ENCODE measurements at regions not wholly inside any gene's neighbourhood (a gene's known extent, or its start where the extent isn't known, plus 50 kb on each side); places are given as distances from the start of the nearest gene placed in this dataset.
A peak's percentile ranks its signal among the peaks of the same experiment; 100 is the strongest.

DNA sequence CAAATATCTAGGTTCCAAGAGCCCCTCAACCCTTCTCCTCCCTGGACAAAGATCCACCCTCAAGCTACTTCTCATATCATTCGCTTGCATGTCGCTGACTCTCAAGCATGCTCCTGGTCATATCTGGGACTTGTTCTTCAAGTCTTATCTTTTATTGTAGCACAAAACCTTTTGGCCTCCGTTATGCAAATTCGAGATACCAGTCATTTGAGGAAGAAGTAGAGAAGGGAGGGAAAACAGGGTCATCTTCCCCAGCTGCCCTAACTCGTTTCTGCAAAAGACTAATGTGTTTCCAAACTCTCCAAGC is 63.8 kb upstream of the ETS2 start:
- DNase-seq (ENCODE audit: low spot score in 2 of 2) (no peak), ATAC-seq (replicated peaks; ENCODE audit: extremely low read depth, poor library complexity, severe bottlenecking) (no peak)
- Mint-ChIP-seq H3K4me3 (no peak overlapping the region), H3K4me1 (peaks cover 9% of the 10 kb centered on the region), H3K27ac (ENCODE audit: low read depth) (no peak overlapping the region), H3K36me3 (ENCODE audit: insufficient read depth) (peaks cover 5% of the 10 kb centered on the region), H3K9me3 (no peaks in the 10 kb centered on the region), H3K27me3 (no peaks in the 10 kb centered on the region)

DNA sequence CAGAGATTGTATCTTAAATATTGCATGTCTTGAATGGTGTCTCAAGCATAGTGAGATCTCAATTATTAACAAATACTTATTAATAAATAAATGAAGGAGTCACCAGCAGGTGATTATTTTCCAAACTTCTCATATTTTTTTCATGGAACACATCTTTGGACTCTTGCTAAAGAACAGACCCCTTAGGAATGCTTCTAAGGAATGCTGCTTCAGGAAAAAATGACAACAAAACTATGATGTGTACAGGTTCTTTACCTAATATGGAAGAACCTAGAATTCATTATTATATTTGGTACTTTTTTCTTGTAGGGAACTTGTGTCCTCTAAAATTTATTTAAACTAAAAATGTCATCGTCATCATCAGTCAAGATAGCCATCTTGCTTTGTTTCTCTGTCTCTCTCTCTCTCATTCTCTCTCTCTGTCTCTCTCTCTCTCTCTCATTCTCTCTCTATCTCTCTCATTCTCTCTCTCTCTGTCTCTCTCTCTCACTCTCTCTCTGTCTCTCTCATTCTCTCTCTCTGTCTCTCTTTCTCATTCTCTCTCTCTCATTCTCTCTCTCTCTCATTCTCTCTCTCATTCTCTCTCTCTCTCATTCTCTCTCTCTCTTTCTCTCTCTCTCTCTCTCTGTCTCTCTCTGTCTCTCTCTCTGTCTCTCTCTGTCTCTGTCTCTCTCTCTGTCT is 63.0 kb upstream of the ETS2 start:
- Mint-ChIP-seq H3K27me3 (no peaks in the 10 kb centered on the region), H3K27ac (ENCODE audit: low read depth) (peak overlapping the region; percentile 1), H3K4me3 (no peak overlapping the region), H3K36me3 (ENCODE audit: insufficient read depth) (peaks cover 2% of the 10 kb centered on the region), H3K4me1 (peaks cover 9% of the 10 kb centered on the region), H3K9me3 (no peaks in the 10 kb centered on the region)
- DNase-seq (ENCODE audit: low spot score in 2 of 2) (no peak), ATAC-seq (replicated peaks; ENCODE audit: extremely low read depth, poor library complexity, severe bottlenecking) (no peak)

DNA sequence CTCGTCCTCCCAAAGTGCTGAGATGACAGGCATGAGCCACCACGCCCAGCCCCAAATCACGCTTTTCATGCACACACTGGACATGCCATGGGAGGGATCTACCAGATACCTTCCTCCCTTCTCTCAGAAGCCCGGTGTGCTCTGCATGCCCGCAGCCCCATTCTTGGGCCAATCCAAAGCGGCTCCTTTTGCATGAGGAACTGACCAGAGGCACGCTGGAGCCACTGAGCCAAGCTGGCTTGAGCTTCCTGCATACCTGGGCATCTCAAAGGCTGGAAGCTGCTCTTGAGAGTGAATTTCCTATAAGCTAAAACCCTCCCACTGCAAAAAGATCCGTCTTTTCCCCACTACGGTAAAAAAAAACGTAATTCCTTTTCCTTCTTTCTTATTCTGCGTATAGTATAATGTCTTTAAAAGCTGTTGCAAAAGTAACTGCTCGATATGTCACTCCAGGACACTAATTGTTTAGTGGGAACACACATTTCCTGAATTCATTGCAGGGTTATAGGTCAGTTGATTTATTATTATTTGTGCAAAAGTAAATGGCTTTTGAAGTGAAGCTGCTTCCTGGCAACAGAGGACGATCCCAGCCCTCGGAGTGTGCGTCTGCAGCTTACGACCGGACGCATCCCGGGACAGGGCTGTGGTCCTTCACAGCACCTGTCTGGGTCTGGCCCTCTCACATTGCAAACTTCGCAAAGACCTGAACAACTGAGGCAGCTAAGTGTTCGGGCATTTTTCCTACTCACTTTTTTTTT is 61.8 kb upstream of the ETS2 start:
- ATAC-seq (replicated peaks; ENCODE audit: extremely low read depth, poor library complexity, severe bottlenecking) (no peak), DNase-seq (ENCODE audit: low spot score in 2 of 2) (no peak)
- H3K27me3 Mint-ChIP-seq = no peaks in the 10 kb centered on the region
- no peaks in the 10 kb centered on the region for H3K9me3 Mint-ChIP-seq
- H3K4me1 Mint-ChIP-seq = peaks cover 9% of the 10 kb centered on the region
- H3K36me3 Mint-ChIP-seq (ENCODE audit: insufficient read depth) = peaks cover 2% of the 10 kb centered on the region
- no peak overlapping the region for H3K27ac Mint-ChIP-seq (ENCODE audit: low read depth)
- H3K4me3 Mint-ChIP-seq = no peak overlapping the region

DNA sequence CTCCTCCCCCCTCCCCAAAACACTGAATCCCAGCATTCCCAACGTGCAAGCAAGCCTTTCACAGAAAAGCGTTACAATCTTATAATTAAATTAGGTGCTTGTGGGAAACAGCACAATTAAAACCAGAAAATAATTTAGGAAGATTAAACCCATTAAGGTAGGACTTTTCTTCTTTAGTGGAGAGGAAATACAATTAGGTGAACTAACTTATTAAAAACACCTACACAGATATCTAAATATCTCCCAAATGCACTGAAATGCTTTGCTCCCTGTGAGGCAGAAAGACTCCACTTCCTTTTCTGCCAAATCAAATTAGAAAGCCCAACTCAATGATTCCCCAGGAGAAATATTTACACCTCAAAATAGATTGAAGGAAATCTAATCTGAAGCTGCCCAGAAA is 60.9 kb upstream of the ETS2 start:
- no peaks in the 10 kb centered on the region for H3K9me3 Mint-ChIP-seq

DNA sequence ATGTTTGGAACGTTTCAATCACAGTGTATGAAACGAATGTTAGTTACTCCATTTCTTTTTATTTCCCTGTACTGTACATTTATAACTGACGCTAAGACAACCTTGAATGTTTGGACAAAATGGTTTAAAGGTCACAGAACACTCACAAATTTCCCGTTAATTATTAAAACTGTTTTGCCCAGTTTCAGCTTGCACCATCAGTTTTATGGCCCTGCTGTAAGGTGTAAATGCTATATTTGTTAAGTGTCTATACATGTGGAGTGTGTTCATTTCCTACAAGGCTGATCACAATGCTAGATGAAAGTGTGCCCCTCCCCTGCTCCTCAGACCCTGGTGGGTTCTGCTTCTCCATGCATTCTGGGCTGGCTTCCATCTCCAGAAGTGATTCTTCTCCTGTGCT is 57.9 kb upstream of the ETS2 start:
- H3K36me3 Mint-ChIP-seq (ENCODE audit: insufficient read depth) = peaks cover 3% of the 10 kb centered on the region
- DNase-seq (ENCODE audit: low spot score in 2 of 2) = no peak
- H3K4me1 Mint-ChIP-seq = no peaks in the 10 kb centered on the region
- no peak overlapping the region for H3K27ac Mint-ChIP-seq (ENCODE audit: low read depth)
- ATAC-seq (replicated peaks; ENCODE audit: extremely low read depth, poor library complexity, severe bottlenecking) = no peak
- no peak overlapping the region for H3K4me3 Mint-ChIP-seq
- peaks cover 12% of the 10 kb centered on the region for H3K27me3 Mint-ChIP-seq
- H3K9me3 Mint-ChIP-seq = no peaks in the 10 kb centered on the region

More for the DNA sequence above, 60.9 kb upstream of the ETS2 start:
- peaks cover 2% of the 10 kb centered on the region for H3K36me3 Mint-ChIP-seq (ENCODE audit: insufficient read depth)
- no peak for ATAC-seq (replicated peaks; ENCODE audit: extremely low read depth, poor library complexity, severe bottlenecking)
- H3K27ac Mint-ChIP-seq (ENCODE audit: low read depth) = no peak overlapping the region
- peaks cover 9% of the 10 kb centered on the region for H3K4me1 Mint-ChIP-seq
- DNase-seq (ENCODE audit: low spot score in 2 of 2) = no peak
- no peaks in the 10 kb centered on the region for H3K27me3 Mint-ChIP-seq
- no peak overlapping the region for H3K4me3 Mint-ChIP-seq

DNA sequence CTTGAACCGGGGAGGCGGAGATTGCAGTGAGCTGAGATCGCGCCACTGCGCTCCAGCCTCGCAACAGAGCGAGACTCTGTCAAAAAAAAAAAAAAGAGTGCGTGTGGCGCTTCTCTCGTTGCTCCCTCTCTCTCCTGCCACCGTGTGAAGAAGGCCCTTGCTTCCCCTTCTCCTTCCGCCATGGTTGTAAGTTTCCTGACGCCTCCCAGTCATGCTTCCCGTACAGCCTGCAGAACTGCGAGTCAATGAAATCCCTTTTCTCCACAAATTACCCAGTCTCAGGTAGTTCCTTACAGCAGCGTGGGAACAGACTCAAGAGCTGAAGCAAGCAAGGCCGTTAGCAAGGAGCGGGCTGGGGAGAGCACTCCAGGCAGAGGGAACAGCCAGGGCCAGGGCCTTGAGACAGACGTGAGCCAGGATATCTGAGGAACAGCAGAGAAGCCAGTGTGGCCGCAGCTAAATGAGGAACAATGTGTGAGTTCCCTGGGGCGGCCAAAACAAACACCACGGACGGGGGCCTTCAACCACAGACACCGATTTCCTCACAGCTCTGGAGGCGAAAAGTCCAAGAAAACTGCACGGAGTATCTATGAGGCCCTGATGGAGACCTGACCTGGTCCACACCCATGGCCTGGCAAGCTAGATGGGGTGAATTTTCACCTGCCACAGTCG is 54.2 kb upstream of the ETS2 start:
- Mint-ChIP-seq H3K36me3 (ENCODE audit: insufficient read depth) (peaks cover 2% of the 10 kb centered on the region), H3K27me3 (peaks cover 12% of the 10 kb centered on the region), H3K27ac (ENCODE audit: low read depth) (no peak overlapping the region), H3K4me3 (no peak overlapping the region), H3K4me1 (peaks cover 8% of the 10 kb centered on the region), H3K9me3 (no peaks in the 10 kb centered on the region)
- DNase-seq (ENCODE audit: low spot score in 2 of 2) = no peak
- no peak for ATAC-seq (replicated peaks; ENCODE audit: extremely low read depth, poor library complexity, severe bottlenecking)

DNA sequence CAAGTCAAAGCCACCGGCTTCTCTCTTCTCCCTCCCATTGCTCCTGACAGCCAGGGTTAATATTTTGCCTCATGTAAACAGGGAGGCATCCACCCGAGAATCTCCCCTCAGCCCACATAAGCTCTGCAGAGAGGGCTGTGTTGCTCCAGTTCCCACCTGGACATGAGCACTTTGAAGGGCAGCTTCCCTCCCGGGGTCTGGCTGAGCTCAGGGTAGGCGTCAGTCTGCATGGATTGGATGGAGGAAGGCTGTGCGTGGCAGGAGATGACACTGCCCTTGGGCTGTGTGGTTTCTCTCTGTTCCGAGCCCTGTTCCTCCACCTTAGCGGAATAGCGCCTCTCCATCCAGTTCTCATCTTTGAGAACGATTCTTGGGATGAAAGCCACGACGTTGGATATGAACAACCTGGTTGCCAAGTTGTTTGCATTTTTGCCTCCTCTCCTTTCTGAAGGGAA is 53.7 kb upstream of the ETS2 start:
- no peaks in the 10 kb centered on the region for H3K9me3 Mint-ChIP-seq
- H3K4me3 Mint-ChIP-seq = no peak overlapping the region
- DNase-seq (ENCODE audit: low spot score in 2 of 2) (no peak), ATAC-seq (replicated peaks; ENCODE audit: extremely low read depth, poor library complexity, severe bottlenecking) (no peak)
- H3K27me3 Mint-ChIP-seq = peaks cover 12% of the 10 kb centered on the region
- peaks cover 2% of the 10 kb centered on the region for H3K36me3 Mint-ChIP-seq (ENCODE audit: insufficient read depth)
- H3K27ac Mint-ChIP-seq (ENCODE audit: low read depth) = no peak overlapping the region
- H3K4me1 Mint-ChIP-seq = peaks cover 8% of the 10 kb centered on the region

DNA sequence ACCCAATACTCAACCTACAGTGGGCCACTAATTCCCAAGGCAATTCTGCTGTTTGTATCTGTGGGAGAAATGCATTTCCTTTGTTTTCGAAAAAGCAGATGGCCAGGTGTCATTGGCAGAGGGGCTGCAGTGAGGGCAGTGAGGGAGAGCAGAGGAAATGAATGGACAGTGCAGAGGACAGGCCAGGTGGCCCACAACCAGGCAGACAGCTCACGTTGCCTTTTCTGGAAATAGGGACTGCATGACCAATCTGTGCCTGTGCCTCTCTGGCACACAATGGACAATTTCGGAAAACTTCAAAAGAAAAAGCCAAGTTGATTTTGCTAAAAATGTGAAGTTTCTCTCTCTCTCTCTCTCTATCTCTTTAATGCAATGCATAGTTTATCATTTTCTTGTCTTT is 52.6 kb upstream of the ETS2 start:
- peaks cover 8% of the 10 kb centered on the region for H3K4me1 Mint-ChIP-seq
- H3K27ac Mint-ChIP-seq (ENCODE audit: low read depth) = no peak overlapping the region

DNA sequence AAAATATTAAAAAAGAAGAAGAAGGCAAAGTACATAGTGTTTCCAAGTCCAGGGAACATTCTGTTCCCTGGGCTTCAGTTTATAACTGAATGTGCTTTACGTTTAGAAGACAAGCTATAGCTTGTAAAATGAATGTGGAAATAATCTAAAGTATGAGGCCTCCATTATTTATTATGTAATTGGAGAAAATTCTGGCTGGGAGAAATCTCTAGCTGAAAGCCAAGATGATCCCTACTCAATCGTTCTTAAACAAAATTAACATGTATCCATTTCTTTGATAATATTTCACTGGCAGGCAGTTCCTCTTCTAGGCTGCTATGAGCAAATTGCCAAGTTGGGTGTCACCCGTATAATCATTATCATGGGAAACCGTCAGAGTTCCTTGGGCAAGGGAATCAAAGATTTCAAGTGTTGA is 52.2 kb upstream of the ETS2 start:
- DNase-seq (ENCODE audit: low spot score in 2 of 2) = no peak
- Mint-ChIP-seq H3K27me3 (peaks cover 12% of the 10 kb centered on the region), H3K9me3 (no peaks in the 10 kb centered on the region), H3K4me1 (peaks cover 8% of the 10 kb centered on the region), H3K36me3 (ENCODE audit: insufficient read depth) (peaks cover 2% of the 10 kb centered on the region), H3K27ac (ENCODE audit: low read depth) (no peak overlapping the region), H3K4me3 (no peak overlapping the region)
- ATAC-seq (replicated peaks; ENCODE audit: extremely low read depth, poor library complexity, severe bottlenecking) = no peak

More for the DNA sequence above, 52.6 kb upstream of the ETS2 start:
- H3K27me3 Mint-ChIP-seq = peaks cover 12% of the 10 kb centered on the region
- no peaks in the 10 kb centered on the region for H3K9me3 Mint-ChIP-seq
- no peak overlapping the region for H3K4me3 Mint-ChIP-seq
- peaks cover 2% of the 10 kb centered on the region for H3K36me3 Mint-ChIP-seq (ENCODE audit: insufficient read depth)
- DNase-seq (ENCODE audit: low spot score in 2 of 2) = no peak
- no peak for ATAC-seq (replicated peaks; ENCODE audit: extremely low read depth, poor library complexity, severe bottlenecking)

Data from central memory CD8-positive, alpha-beta T cell (primary cell).